ENCODE measurements at regions not wholly inside any gene's neighbourhood (a gene's known extent, or its start where the extent isn't known, plus 50 kb on each side); places are given as distances from the start of the nearest gene placed in this dataset.

DNA sequence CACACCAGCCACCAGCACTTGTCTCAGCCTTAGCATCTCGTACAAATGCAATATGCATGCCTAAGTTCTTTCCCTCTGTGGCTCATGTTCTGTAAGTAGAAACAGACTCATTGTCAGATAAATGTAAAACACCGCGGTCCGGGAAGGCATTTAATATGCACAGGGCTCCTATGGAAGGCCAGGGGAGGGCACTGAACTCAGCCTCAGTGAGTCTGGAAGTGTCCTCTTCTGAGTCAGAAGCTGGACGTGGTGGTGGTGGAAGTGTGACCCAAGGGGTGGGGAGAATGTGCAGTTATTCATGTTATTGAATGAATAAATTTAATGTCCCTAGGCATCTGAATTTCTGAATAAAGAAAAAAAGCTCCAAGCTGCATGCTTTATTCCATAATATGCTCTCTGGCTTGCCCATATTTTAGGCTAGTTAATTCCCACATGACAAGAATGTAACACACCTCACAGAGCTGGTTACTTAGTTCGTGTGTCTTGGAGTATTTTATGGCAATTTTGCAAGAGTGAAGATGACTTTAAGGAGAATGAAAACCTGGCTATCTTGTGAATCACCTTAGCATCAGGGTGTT, 193.1 kb upstream of the GATB start:
- peaks cover 0 to 16% of the 10 kb centered on the region in 2 donors for H3K9me3 Mint-ChIP-seq

GRCh38 chr4:151953312-151953711, 192.5 kb upstream of the GATB start:
- Mint-ChIP-seq H3K4me1 (no peaks in the 10 kb centered on the region), H3K4me3 (no peak overlapping the region), H3K9me3 (peaks cover 0 to 16% of the 10 kb centered on the region in 2 donors), H3K27ac (no peak overlapping the region), H3K27me3 (no peaks in the 10 kb centered on the region)
- ATAC-seq (no peak), DNase-seq (no peak)

More for the DNA sequence above, 193.1 kb upstream of the GATB start:
- H3K4me1 Mint-ChIP-seq: no peaks in the 10 kb centered on the region
- H3K27me3 Mint-ChIP-seq: no peaks in the 10 kb centered on the region
- ATAC-seq (no peak), DNase-seq (no peak)
- H3K27ac Mint-ChIP-seq: no peak overlapping the region
- H3K4me3 Mint-ChIP-seq: no peak overlapping the region

GRCh38 chr4:151952711-151953254, 192.0 kb upstream of the GATB start:
- Mint-ChIP-seq H3K4me3 (no peak overlapping the region), H3K9me3 (peaks cover 4 to 17% of the 10 kb centered on the region in 2 donors), H3K27me3 (no peaks in the 10 kb centered on the region), H3K27ac (no peak overlapping the region), H3K4me1 (no peaks in the 10 kb centered on the region)
- ATAC-seq (no peak), DNase-seq (no peak)

- no peaks in the 10 kb centered on the region for H3K4me1 Mint-ChIP-seq
Observed at GRCh38 chr4:151952137-151952536, 191.3 kb upstream of the GATB start.

GRCh38 chr4:151951671-151952050, 190.9 kb upstream of the GATB start:
- Mint-ChIP-seq H3K27me3 (no peaks in the 10 kb centered on the region), H3K9me3 (peaks cover 15 to 24% of the 10 kb centered on the region in 2 donors), H3K4me3 (no peak overlapping the region), H3K4me1 (no peaks in the 10 kb centered on the region), H3K27ac (no peak overlapping the region)
- DNase-seq (no peak), ATAC-seq (no peak)

More at GRCh38 chr4:151952137-151952536, 191.3 kb upstream of the GATB start:
- Mint-ChIP-seq H3K9me3 (peaks cover 10 to 19% of the 10 kb centered on the region in 2 donors), H3K4me3 (no peak overlapping the region), H3K27me3 (no peaks in the 10 kb centered on the region), H3K27ac (no peak overlapping the region)
- DNase-seq (no peak), ATAC-seq (no peak)

DNA sequence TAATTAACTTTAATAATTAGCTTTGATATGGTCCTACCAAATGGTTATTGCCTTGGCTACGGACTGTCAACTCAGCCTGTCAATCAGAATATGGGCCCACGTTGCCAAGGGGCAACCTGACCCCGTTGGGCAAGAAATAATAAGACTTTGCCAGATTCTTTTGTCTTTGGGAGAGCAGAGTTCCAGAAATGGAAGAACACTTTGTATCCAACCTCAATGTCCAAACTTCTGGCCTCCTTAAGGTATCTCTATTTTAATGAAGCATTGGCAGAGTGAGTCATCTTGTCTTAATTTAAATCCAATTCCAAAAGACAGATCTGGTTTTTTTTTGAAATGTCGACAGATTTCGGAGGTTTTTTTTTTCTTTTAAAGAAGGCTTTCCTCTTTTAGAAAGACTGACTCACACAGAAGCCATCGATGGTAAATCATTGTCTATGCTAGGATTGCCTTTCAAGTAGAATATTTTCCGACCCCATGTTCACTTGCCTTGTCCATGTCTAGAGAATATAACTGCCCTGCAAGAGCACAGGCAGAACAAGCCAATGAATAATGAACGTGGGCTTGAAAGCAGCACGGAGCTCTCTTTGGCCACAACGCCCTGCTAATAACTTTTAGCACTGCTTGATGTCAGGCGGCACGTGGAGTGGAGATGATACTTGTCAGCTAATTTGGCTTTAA, 190.3 kb upstream of the GATB start:
- no peak for DNase-seq
- Mint-ChIP-seq H3K9me3 (peaks cover 20 to 29% of the 10 kb centered on the region in 2 donors), H3K4me1 (no peaks in the 10 kb centered on the region), H3K27me3 (no peaks in the 10 kb centered on the region), H3K4me3 (no peak overlapping the region), H3K27ac (no peak overlapping the region)
- ATAC-seq: no peak

GRCh38 chr4:151948351-151949016, 187.7 kb upstream of the GATB start:
- H3K9me3 Mint-ChIP-seq: peaks cover 28 to 38% of the 10 kb centered on the region in 2 donors
- H3K4me3 Mint-ChIP-seq: no peak overlapping the region
- ATAC-seq: no peak
- DNase-seq: no peak
- no peaks in the 10 kb centered on the region for H3K27me3 Mint-ChIP-seq
- H3K4me1 Mint-ChIP-seq: no peaks in the 10 kb centered on the region
- H3K27ac Mint-ChIP-seq: no peak overlapping the region

DNA sequence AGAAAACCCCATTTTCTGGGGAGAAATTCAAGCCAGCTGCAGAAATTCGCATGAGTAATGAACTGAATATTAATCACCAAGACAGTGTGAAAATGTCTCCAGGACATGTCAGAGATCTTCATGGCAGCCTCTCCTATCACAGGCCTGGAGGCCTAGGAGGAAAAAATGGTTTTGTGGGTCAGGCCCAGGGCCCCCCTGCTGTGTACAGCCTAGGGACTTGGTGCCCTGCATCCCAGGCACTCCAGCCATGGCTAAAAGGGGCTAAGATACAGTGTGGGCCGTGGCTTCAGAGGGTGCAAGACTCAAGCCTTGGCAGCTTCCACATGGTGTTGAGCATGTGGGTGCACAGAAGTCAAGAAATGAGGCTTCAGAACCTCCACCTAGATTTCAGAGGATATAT, 185.9 kb upstream of the GATB start:
- DNase-seq (no peak), ATAC-seq (no peak)
- Mint-ChIP-seq H3K27ac (no peak overlapping the region), H3K4me1 (no peaks in the 10 kb centered on the region), H3K4me3 (no peak overlapping the region), H3K27me3 (no peaks in the 10 kb centered on the region), H3K9me3 (peaks cover 38 to 47% of the 10 kb centered on the region in 2 donors)

DNA sequence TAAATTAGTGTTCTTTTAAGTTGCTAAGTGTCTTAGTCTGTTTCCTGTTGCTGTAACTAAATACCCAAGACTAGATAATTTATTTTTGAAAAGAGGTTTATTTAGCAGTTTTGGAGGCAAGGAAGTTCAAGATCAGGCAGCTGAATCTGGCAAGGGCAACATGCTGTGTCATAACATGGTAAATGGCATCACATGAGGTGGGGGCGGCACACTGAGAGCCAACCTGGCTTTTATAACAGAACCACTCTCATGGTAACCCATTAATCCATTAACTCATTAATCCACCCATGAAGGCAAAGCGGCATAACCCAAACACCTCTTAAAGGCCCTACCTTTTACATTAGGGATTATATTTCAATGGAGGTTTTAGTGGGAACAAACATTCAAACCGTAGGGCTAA, 182.2 kb upstream of the GATB start:
- H3K27ac Mint-ChIP-seq: no peak overlapping the region
- no peak for ATAC-seq
- peaks cover 44 to 46% of the 10 kb centered on the region in 2 donors for H3K9me3 Mint-ChIP-seq
- H3K27me3 Mint-ChIP-seq: no peaks in the 10 kb centered on the region
- H3K4me3 Mint-ChIP-seq: no peak overlapping the region
- H3K4me1 Mint-ChIP-seq: peaks cover 16% of the 10 kb centered on the region
- no peak for DNase-seq

GRCh38 chr4:151940926-151941617, 180.3 kb upstream of the GATB start:
- no peak overlapping the region for H3K27ac Mint-ChIP-seq
- peaks cover 25 to 27% of the 10 kb centered on the region in 2 donors for H3K9me3 Mint-ChIP-seq
- ATAC-seq (no peak), DNase-seq (no peak)
- H3K4me3 Mint-ChIP-seq: no peak overlapping the region
- H3K27me3 Mint-ChIP-seq: no peaks in the 10 kb centered on the region
- H3K4me1 Mint-ChIP-seq: peaks cover 16% of the 10 kb centered on the region

- Mint-ChIP-seq H3K9me3 (peaks cover 21 to 24% of the 10 kb centered on the region in 2 donors), H3K4me3 (no peak overlapping the region), H3K27ac (no peak overlapping the region), H3K27me3 (no peaks in the 10 kb centered on the region), H3K4me1 (peaks cover 16% of the 10 kb centered on the region)
- no peak for DNase-seq
- ATAC-seq: no peak
Observed at GRCh38 chr4:151940291-151940690, 179.5 kb upstream of the GATB start.

DNA sequence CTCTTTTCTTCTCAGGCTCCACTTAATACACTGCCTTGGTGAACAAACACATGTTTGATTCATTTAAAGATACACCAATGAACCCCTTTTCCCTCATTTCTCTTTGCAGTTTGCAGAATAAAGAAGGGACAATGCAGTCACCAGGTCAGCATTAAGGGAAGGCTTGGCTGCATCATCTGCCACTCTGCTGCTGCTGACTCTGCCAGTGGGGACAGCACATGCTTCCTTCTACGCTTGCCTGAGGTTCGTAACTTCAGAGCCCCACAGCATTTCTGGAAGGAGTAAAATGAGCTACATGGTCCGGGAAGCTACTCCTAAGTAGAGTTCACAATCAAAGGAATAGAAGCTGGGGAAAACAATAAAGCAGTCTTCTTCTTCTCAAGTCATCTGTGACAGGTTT, 178.9 kb upstream of the GATB start:
- Mint-ChIP-seq H3K27me3 (no peaks in the 10 kb centered on the region), H3K4me1 (peaks cover 16% of the 10 kb centered on the region), H3K4me3 (no peak overlapping the region), H3K27ac (peak overlapping the region in 1 of 2 donors; percentile 61), H3K9me3 (peaks cover 19 to 20% of the 10 kb centered on the region in 2 donors)
- DNase-seq (no peak), ATAC-seq (no peak)

- Mint-ChIP-seq H3K4me3 (no peak overlapping the region), H3K9me3 (peaks cover 0 to 4% of the 10 kb centered on the region in 2 donors), H3K4me1 (peaks cover 7% of the 10 kb centered on the region), H3K27ac (peak overlapping the region in 1 of 2 donors; percentile 34), H3K27me3 (no peaks in the 10 kb centered on the region)
- DNase-seq (no peak), ATAC-seq (no peak)
Observed at GRCh38 chr4:151935411-151935810, 174.6 kb upstream of the GATB start.

GRCh38 chr4:151934766-151935165, 174.0 kb upstream of the GATB start:
- Mint-ChIP-seq H3K27me3 (no peaks in the 10 kb centered on the region), H3K27ac (no peak overlapping the region), H3K4me3 (no peak overlapping the region), H3K4me1 (peaks cover 8% of the 10 kb centered on the region), H3K9me3 (peaks cover 0 to 4% of the 10 kb centered on the region in 2 donors)
- no peak for DNase-seq
- no peak for ATAC-seq

DNA sequence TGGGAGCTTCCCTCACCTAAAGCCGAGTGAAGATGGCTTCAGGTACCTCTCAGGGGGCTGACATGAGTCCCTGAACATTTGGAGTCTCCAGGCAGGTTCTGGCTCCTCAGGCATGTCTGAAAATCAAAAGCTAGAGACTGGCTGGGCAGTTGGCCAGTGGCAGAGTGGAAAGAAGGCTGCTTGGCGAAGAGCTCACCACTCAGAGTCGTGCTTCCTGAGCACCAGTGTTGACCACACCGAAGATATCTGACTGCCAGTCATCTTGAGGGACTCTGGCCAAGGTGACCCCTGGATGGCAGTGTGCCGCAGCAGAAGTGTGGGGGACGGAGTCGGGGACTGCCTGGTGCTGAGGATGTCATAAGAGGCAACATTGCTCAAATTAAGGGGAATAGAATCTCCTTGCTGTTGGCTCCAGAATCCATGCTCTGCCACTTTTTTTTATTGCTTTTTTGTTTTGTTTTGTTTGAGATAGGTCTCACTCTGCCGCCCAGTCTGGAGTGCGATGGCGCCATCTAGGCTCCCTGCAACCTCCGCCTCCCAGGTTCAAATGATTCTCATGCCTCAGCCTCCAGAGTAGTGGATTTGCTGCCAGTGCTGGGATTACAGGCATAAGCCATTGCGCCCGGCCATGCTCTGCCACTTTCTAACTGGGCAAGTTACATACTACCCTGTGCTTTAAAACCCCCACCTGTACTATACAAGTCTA, 172.5 kb upstream of the GATB start:
- Mint-ChIP-seq H3K9me3 (peaks cover 0 to 4% of the 10 kb centered on the region in 2 donors), H3K4me3 (no peak overlapping the region), H3K4me1 (peaks cover 8% of the 10 kb centered on the region), H3K27ac (peak overlapping the region in 1 of 2 donors; percentile 13), H3K27me3 (no peaks in the 10 kb centered on the region)
- DNase-seq: no peak
- no peak for ATAC-seq

All from stimulated activated naive CD8-positive, alpha-beta T cell treated with anti-CD3 and anti-CD28 coated beads, Interleukin-15, amount 100 ng/mL, for 72 hours (primary cell).